ENCODE measurements at regions not wholly inside any gene's neighbourhood (a gene's known extent, or its start where the extent isn't known, plus 50 kb on each side); places are given as distances from the start of the nearest gene placed in this dataset.

DNA sequence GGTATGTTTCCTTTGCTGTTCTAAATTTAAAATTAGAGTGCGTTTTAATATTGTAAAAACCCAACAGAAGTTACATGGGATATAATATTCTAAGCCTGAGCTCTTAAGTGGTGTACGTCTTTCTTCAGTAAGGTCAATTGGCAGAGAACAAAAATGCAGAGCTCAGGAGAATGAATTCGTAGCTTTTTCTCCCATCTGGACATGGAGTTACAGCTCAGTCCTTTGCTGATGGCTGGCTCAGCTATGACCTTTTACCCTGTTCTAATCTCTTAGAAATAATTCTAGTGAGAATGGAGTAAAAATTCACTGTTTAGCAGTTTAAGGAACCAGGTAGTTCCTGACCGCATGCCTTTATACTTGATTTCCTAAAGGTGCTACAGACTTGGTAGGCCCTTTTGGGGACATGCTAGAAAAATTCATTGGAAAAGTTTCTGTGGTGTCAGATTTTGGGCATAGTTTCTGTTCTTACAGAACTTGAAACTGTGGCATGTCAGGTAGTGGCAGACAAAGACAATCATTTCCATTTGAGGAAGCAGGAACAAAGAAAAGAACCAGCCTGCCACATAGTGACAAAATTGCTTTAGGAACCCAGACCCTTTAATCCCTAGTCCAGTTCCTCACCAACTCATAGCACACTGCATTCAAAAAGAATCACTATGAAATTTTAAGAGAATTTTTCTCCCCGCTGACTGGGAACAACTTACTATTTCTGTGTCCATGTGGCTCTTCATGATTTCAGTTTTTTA, 566.8 kb upstream of the ZNF804A start:
- TF ChIP-seq GATA2 (IDR thresholded peaks at IDR 0.05; ENCODE audit: insufficient read depth, insufficient read length, low read depth, low read length) (no peak), CTCF (IDR thresholded peaks at IDR 0.05; ENCODE audit: extremely low read depth in 1 of 2, insufficient read depth in 1 of 2, low read depth in 1 of 2, low read length in 2 of 2) (no peak), POLR2A (IDR thresholded peaks at IDR 0.05; ENCODE audit: low read depth, low read length) (no peak), EZH2 (IDR thresholded peaks at IDR 0.05; ENCODE audit: borderline replicate concordance, low read depth, low read length, severe bottlenecking) (no peak), POLR2AphosphoS5 (IDR thresholded peaks at IDR 0.05; ENCODE audit: insufficient read depth, low read depth, low read length) (no peak), MAX (IDR thresholded peaks at IDR 0.05; ENCODE audit: insufficient read depth, insufficient read length) (no peak), JUN (IDR thresholded peaks at IDR 0.05; ENCODE audit: borderline replicate concordance, insufficient read depth, insufficient read length, low read depth) (no peak)

Measured in endothelial cell of umbilical vein (primary cell).